ENCODE measurements at regions not wholly inside any gene's neighbourhood (a gene's known extent, or its start where the extent isn't known, plus 50 kb on each side); places are given as distances from the start of the nearest gene placed in this dataset.
"Not testable (repeated sequence)": the region's sequence is repeated elsewhere in the genome, so short reads cannot be mapped to it uniquely, and the experiment has no call there.

GRCh38 chr11:86861810-86862209, 61.5 kb downstream of the PRSS23 start:
- no peak for DNase-seq (ENCODE audit: low spot score)

GRCh38 chr11:86863476-86863875, 63.1 kb downstream of the PRSS23 start:
- no peak for DNase-seq (ENCODE audit: low spot score)

GRCh38 chr11:86865436-86865835, 65.1 kb downstream of the PRSS23 start:
- no peak for DNase-seq (ENCODE audit: low spot score)

- no peak for DNase-seq (ENCODE audit: low spot score)
Measured at GRCh38 chr11:86869531-86869930, 69.2 kb downstream of the PRSS23 start.

GRCh38 chr11:86869966-86870570, 69.7 kb downstream of the PRSS23 start:
- DNase-seq (ENCODE audit: low spot score) = peak; percentile 85

- no peak for DNase-seq (ENCODE audit: low spot score)
Measured at GRCh38 chr11:86873573-86874083, 73.3 kb downstream of the PRSS23 start.

GRCh38 chr11:86874304-86875056, 74.1 kb downstream of the PRSS23 start:
- DNase-seq (ENCODE audit: low spot score) = no peak

GRCh38 chr11:86876716-86877234, 76.4 kb downstream of the PRSS23 start:
- peak; percentile 9 for DNase-seq (ENCODE audit: low spot score)

- no peak for DNase-seq (ENCODE audit: low spot score)
Measured at GRCh38 chr11:86877503-86877902, 77.2 kb downstream of the PRSS23 start.

GRCh38 chr11:86879241-86879640, 76.0 kb downstream of the FZD4 start:
- not testable (repeated sequence) for DNase-seq (ENCODE audit: low spot score)

- no peak for DNase-seq (ENCODE audit: low spot score)
Measured at GRCh38 chr11:86885311-86885710, 69.9 kb downstream of the FZD4 start.

- no peak for DNase-seq (ENCODE audit: low spot score)
Measured at GRCh38 chr11:86888164-86889000, 66.8 kb downstream of the FZD4 start.

- DNase-seq (ENCODE audit: low spot score) = no peak
Measured at GRCh38 chr11:86889001-86889341, 66.2 kb downstream of the FZD4 start.

GRCh38 chr11:86891036-86891435, 64.2 kb downstream of the FZD4 start:
- no peak for DNase-seq (ENCODE audit: low spot score)

- DNase-seq (ENCODE audit: low spot score) = no peak
Measured at GRCh38 chr11:86893235-86893634, 62.0 kb downstream of the FZD4 start.
